Fibroblast of skin of right biceps (primary cell): ENCODE measurements at regions not wholly inside any gene's neighbourhood (a gene's known extent, or its start where the extent isn't known, plus 50 kb on each side); places are given as distances from the start of the nearest gene placed in this dataset.

Experiments
- DNase-seq: peaks from one replicate; pipeline ENCODE4 v3.0.0-alpha.2; 2013

- no peak for DNase-seq
These were observed 301.0 kb downstream of the DOCK8 start for GRCh38 chr9:515665-516064.

- no peak for DNase-seq
These were observed 303.3 kb downstream of the DOCK8 start for GRCh38 chr9:517993-518392.

GRCh38 chr9:518540-518939, 303.9 kb downstream of the DOCK8 start:
- DNase-seq = no peak

GRCh38 chr9:519579-519978, 304.9 kb downstream of the DOCK8 start:
- no peak for DNase-seq

- DNase-seq = no peak
These were observed 305.6 kb downstream of the DOCK8 start for GRCh38 chr9:520302-520701.

- no peak for DNase-seq
These were observed 307.5 kb downstream of the DOCK8 start for GRCh38 chr9:522190-522589.

- DNase-seq = peak; percentile 12
These were observed 308.0 kb downstream of the DOCK8 start for GRCh38 chr9:522658-523057.

- DNase-seq = no peak
These were observed 308.8 kb downstream of the DOCK8 start for GRCh38 chr9:523444-523843.

- no peak for DNase-seq
These were observed 309.3 kb downstream of the DOCK8 start for GRCh38 chr9:524008-524407.

GRCh38 chr9:526904-527591, 312.4 kb downstream of the DOCK8 start:
- DNase-seq = no peak

- no peak for DNase-seq
These were observed 311.8 kb upstream of the DMRT1 start for GRCh38 chr9:529731-530130.

GRCh38 chr9:530681-531080, 310.8 kb upstream of the DMRT1 start:
- peak; percentile 18 for DNase-seq

GRCh38 chr9:532707-533106, 308.8 kb upstream of the DMRT1 start:
- no peak for DNase-seq

- DNase-seq = no peak
These were observed 306.6 kb upstream of the DMRT1 start for GRCh38 chr9:534886-535285.

GRCh38 chr9:535356-535755, 306.1 kb upstream of the DMRT1 start:
- DNase-seq = no peak

- DNase-seq = no peak
These were observed 304.6 kb upstream of the DMRT1 start for GRCh38 chr9:536597-537511.

GRCh38 chr9:543478-543877, 298.0 kb upstream of the DMRT1 start:
- no peak for DNase-seq

GRCh38 chr9:545480-545879, 296.0 kb upstream of the DMRT1 start:
- DNase-seq = no peak

- no peak for DNase-seq
These were observed 295.3 kb upstream of the DMRT1 start for GRCh38 chr9:546235-546634.

- no peak for DNase-seq
These were observed 294.7 kb upstream of the DMRT1 start for GRCh38 chr9:546797-547223.

- DNase-seq = no peak
These were observed 294.2 kb upstream of the DMRT1 start for GRCh38 chr9:547314-547713.

GRCh38 chr9:549455-549997, 292.0 kb upstream of the DMRT1 start:
- DNase-seq = no peak

GRCh38 chr9:550333-550732, 291.2 kb upstream of the DMRT1 start:
- DNase-seq = no peak
